T-cell (primary cell): ENCODE measurements at regions not wholly inside any gene's neighbourhood (a gene's known extent, or its start where the extent isn't known, plus 50 kb on each side); places are given as distances from the start of the nearest gene placed in this dataset.

Experiments used
- ATAC-seq, 4 experiments: fragments of 200-7000 bp in 3 of 4; fragments of 150-1000 bp in 1 of 4; cut with Tn5 transposase; replicated peaks in 1 of 4; 1 replicate in 3 of 4; 2 replicates in 1 of 4; pipeline ENCODE4 v1.10.0; 2021; ENCODE audit warnings: moderate library complexity in 3 of 4, mild to moderate bottlenecking in 2 of 4, moderate number of reproducible peaks in 1 of 4
- CTCF ChIA-PET, 2 donors: fragments of 300-600 bp; sonication (Branson Sonifier 250); formaldehyde crosslinking; loops; one replicate each; lab custom pipeline; 2022; ENCODE audit warnings: antibody characterized with exemption in 2 of 2; lab: Charles Lee
- POLR2A ChIA-PET, 2 donors: fragments of 300-600 bp; sonication (Branson Sonifier 250); formaldehyde crosslinking; loops; one replicate each; lab custom pipeline; 2022; ENCODE audit warnings: antibody characterized with exemption in 2 of 2; lab: Charles Lee
- DNase-seq, 35 experiments: peaks; one replicate each; pipeline versions ENCODE4 v3.0.0 to v3.0.0-alpha.2; 2013 to 2023
- H3K27ac ChIP-seq: one replicate; pipeline ENCODE4 v1.5.1; 2013; ENCODE audit warnings: low read length
- H3K27me3 ChIP-seq, 2 experiments: replicated peaks in 1 of 2; 1 replicate in 1 of 2; 2 replicates in 1 of 2; pipeline versions ENCODE4 v1.6.1 to v1.7.0; 2013; ENCODE audit warnings: low read length in 1 of 2, mixed read lengths in 1 of 2; ENCODE audit not compliant: control insufficient read depth in 2 of 2, insufficient read depth in 2 of 2; ENCODE audit errors: extremely low read depth in 1 of 2
- H3K36me3 ChIP-seq, 2 donors: 1 replicate in 1 of 2; 2 replicates in 1 of 2; pipeline versions ENCODE4 v1.6.1 to v1.7.0; 2013; ENCODE audit warnings: low read length in 1 of 2; ENCODE audit not compliant: control insufficient read depth in 2 of 2, insufficient read depth in 1 of 2; ENCODE audit errors: extremely low read depth in 1 of 2
- H3K4me1 ChIP-seq, 2 experiments: 1 replicate in 1 of 2; 2 replicates in 1 of 2; pipeline versions ENCODE4 v1.6.1 to v1.7.0; 2013; ENCODE audit warnings: low read length in 2 of 2, mixed read lengths in 1 of 2; ENCODE audit not compliant: insufficient read depth in 2 of 2, control insufficient read depth in 1 of 2; ENCODE audit errors: extremely low read depth in 1 of 2
- H3K4me3 ChIP-seq, 2 donors: 1 replicate in 1 of 2; 2 replicates in 1 of 2; pipeline versions ENCODE4 v1.5.1 to v1.7.0; 2013; ENCODE audit warnings: mild to moderate bottlenecking in 2 of 2, low read length in 1 of 2, moderate library complexity in 1 of 2; ENCODE audit not compliant: control insufficient read depth in 1 of 2; ENCODE audit errors: extremely low read depth in 1 of 2
- H3K9me3 ChIP-seq: 2 replicates; pipeline ENCODE4 v1.7.0; 2013
- H3K27ac Mint-ChIP-seq, 2 donors: one replicate each; pipeline ENCODE4 v1.8.0; 2020 to 2021; ENCODE audit warnings: mild to moderate bottlenecking in 2 of 2, mixed read lengths in 2 of 2
- H3K27me3 Mint-ChIP-seq, 2 donors: one replicate each; pipeline ENCODE4 v1.8.0; 2021 to 2022; ENCODE audit warnings: mixed read lengths in 2 of 2
- H3K36me3 Mint-ChIP-seq: one replicate; pipeline ENCODE4 v1.8.0; 2021; ENCODE audit warnings: mixed read lengths
- H3K4me1 Mint-ChIP-seq, 3 donors: one replicate each; pipeline ENCODE4 v1.8.0; 2020 to 2022; ENCODE audit warnings: mixed read lengths in 3 of 3, mild to moderate bottlenecking in 1 of 3
- H3K4me3 Mint-ChIP-seq, 3 donors: one replicate each; pipeline ENCODE4 v1.8.0; 2020 to 2022; ENCODE audit warnings: mild to moderate bottlenecking in 3 of 3, mixed read lengths in 3 of 3, moderate library complexity in 3 of 3
- H3K9me3 Mint-ChIP-seq, 3 donors: one replicate each; pipeline ENCODE4 v1.8.0; 2020 to 2022; ENCODE audit warnings: mixed read lengths in 3 of 3
- WGBS: methylation state at CpG from one replicate; pipeline ENCODE4 v1.1.5; 2013; ENCODE audit warnings: missing lambda C conversion rate; ENCODE audit not compliant: insufficient coverage; 5-methylcytosine and 5-hydroxymethylcytosine counted together

- CTCF ChIA-PET: no interaction called here
- DNase-seq (no peak), ATAC-seq (no peak)
- Mint-ChIP-seq H3K27me3 (peaks cover 3 to 6% of the 10 kb centered on the region in 2 donors), H3K4me1 (no peaks in the 10 kb centered on the region), H3K9me3 (no peaks in the 10 kb centered on the region), H3K27ac (no peak overlapping the region), H3K4me3 (no peak overlapping the region), H3K36me3 (no peaks in the 10 kb centered on the region)
- Histone ChIP-seq H3K27ac (no peak overlapping the region), H3K27me3 (peaks cover 0 to 11% of the 10 kb centered on the region in 2 experiments), H3K9me3 (no peaks in the 10 kb centered on the region), H3K4me1 (no peaks in the 10 kb centered on the region), H3K4me3 (no peak overlapping the region), H3K36me3 (no peaks in the 10 kb centered on the region)
- POLR2A ChIA-PET: no interaction called here
- 92% methylated on average over 23 of the region's 33 CpGs for WGBS
Observed at GRCh38 chr7:159231017-159231416, 86.3 kb upstream of the VIPR2 start.

- Mint-ChIP-seq H3K9me3 (no peaks in the 10 kb centered on the region), H3K36me3 (no peaks in the 10 kb centered on the region), H3K4me3 (no peak overlapping the region), H3K4me1 (no peaks in the 10 kb centered on the region), H3K27me3 (peaks cover 0 to 2% of the 10 kb centered on the region in 2 donors), H3K27ac (no peak overlapping the region)
- H3K36me3 ChIP-seq: no peaks in the 10 kb centered on the region
- no peak overlapping the region for H3K27ac ChIP-seq
- H3K4me3 ChIP-seq: no peak overlapping the region
- CTCF ChIA-PET: no interaction called here
- no peak for DNase-seq
- no peaks in the 10 kb centered on the region for H3K9me3 ChIP-seq
- WGBS: 92% methylated on average over 13 of the region's 13 CpGs
- ATAC-seq: no peak
- H3K4me1 ChIP-seq: no peaks in the 10 kb centered on the region
- POLR2A ChIA-PET: no interaction called here
- H3K27me3 ChIP-seq: peaks cover 0 to 7% of the 10 kb centered on the region in 2 experiments
Observed at GRCh38 chr7:159229683-159230475, 85.2 kb upstream of the VIPR2 start.

- DNase-seq: no peak
- Mint-ChIP-seq H3K9me3 (no peaks in the 10 kb centered on the region), H3K27me3 (peaks cover 0 to 2% of the 10 kb centered on the region in 2 donors), H3K4me3 (no peak overlapping the region), H3K27ac (no peak overlapping the region), H3K36me3 (no peaks in the 10 kb centered on the region), H3K4me1 (no peaks in the 10 kb centered on the region)
- CTCF ChIA-PET: no interaction called here
- H3K27me3 ChIP-seq: peaks cover 0 to 6% of the 10 kb centered on the region in 2 experiments
- no peaks in the 10 kb centered on the region for H3K9me3 ChIP-seq
- ATAC-seq: no peak
- no peak overlapping the region for H3K27ac ChIP-seq
- WGBS: 82% methylated on average over 2 of the region's 5 CpGs
- POLR2A ChIA-PET: no interaction called here
- no peak overlapping the region for H3K4me3 ChIP-seq
- no peaks in the 10 kb centered on the region for H3K4me1 ChIP-seq
- H3K36me3 ChIP-seq: no peaks in the 10 kb centered on the region
Observed at GRCh38 chr7:159227433-159227832, 82.8 kb upstream of the VIPR2 start.

GRCh38 chr7:159226011-159226702, 81.5 kb upstream of the VIPR2 start:
- CTCF ChIA-PET: no interaction called here
- 87% methylated on average over 5 of the region's 6 CpGs for WGBS
- no peak overlapping the region for H3K27ac Mint-ChIP-seq
- H3K9me3 Mint-ChIP-seq: no peaks in the 10 kb centered on the region
- ATAC-seq (no peak), DNase-seq (no peak)
- Histone ChIP-seq H3K36me3 (no peaks in the 10 kb centered on the region), H3K27ac (no peak overlapping the region), H3K4me1 (no peaks in the 10 kb centered on the region), H3K9me3 (no peaks in the 10 kb centered on the region), H3K27me3 (peaks cover 0 to 6% of the 10 kb centered on the region in 2 experiments), H3K4me3 (no peak overlapping the region)
- POLR2A ChIA-PET: no interaction called here
- no peak overlapping the region for H3K4me3 Mint-ChIP-seq
- no peaks in the 10 kb centered on the region for H3K4me1 Mint-ChIP-seq
- H3K36me3 Mint-ChIP-seq: no peaks in the 10 kb centered on the region
- H3K27me3 Mint-ChIP-seq: peaks cover 0 to 2% of the 10 kb centered on the region in 2 donors

GRCh38 chr7:159218607-159219006, 73.9 kb upstream of the VIPR2 start:
- CTCF ChIA-PET: no interaction called here
- no peaks in the 10 kb centered on the region for H3K9me3 Mint-ChIP-seq
- no peak overlapping the region for H3K4me3 Mint-ChIP-seq
- no peak for ATAC-seq
- DNase-seq: no peak
- Histone ChIP-seq H3K36me3 (no peaks in the 10 kb centered on the region), H3K27me3 (peaks cover 0 to 4% of the 10 kb centered on the region in 2 experiments), H3K4me1 (no peaks in the 10 kb centered on the region), H3K4me3 (no peak overlapping the region), H3K27ac (no peak overlapping the region), H3K9me3 (no peaks in the 10 kb centered on the region)
- no peaks in the 10 kb centered on the region for H3K4me1 Mint-ChIP-seq
- POLR2A ChIA-PET: interaction anchor here in 1 of 2 donors (0.5 kb wide), 1 partner anchor 23 kb away, joined by 6 read pairs; no protein-coding TSS in a partner anchor
- H3K36me3 Mint-ChIP-seq: no peaks in the 10 kb centered on the region
- 87% methylated on average over 6 of the region's 7 CpGs for WGBS
- no peak overlapping the region for H3K27ac Mint-ChIP-seq
- H3K27me3 Mint-ChIP-seq: no peaks in the 10 kb centered on the region

- ChIA-PET POLR2A (no interaction called here), CTCF (no interaction called here)
- no peaks in the 10 kb centered on the region for H3K9me3 Mint-ChIP-seq
- H3K27ac Mint-ChIP-seq: no peak overlapping the region
- Histone ChIP-seq H3K27me3 (peaks cover 0 to 4% of the 10 kb centered on the region in 2 experiments), H3K36me3 (no peaks in the 10 kb centered on the region), H3K4me3 (no peak overlapping the region), H3K27ac (no peak overlapping the region), H3K9me3 (no peaks in the 10 kb centered on the region), H3K4me1 (no peaks in the 10 kb centered on the region)
- no peaks in the 10 kb centered on the region for H3K27me3 Mint-ChIP-seq
- no peak for DNase-seq
- no peak for ATAC-seq
- no peaks in the 10 kb centered on the region for H3K4me1 Mint-ChIP-seq
- no peak overlapping the region for H3K4me3 Mint-ChIP-seq
- no CpG with 5 or more reads among the region's 1 CpG for WGBS
- no peaks in the 10 kb centered on the region for H3K36me3 Mint-ChIP-seq
Observed at GRCh38 chr7:159218170-159218569, 73.5 kb upstream of the VIPR2 start.
